Lung (tissue), 11 donors: ENCODE measurements at regions not wholly inside any gene's neighbourhood (a gene's known extent, or its start where the extent isn't known, plus 50 kb on each side); places are given as distances from the start of the nearest gene placed in this dataset.

Experiments used
- ATAC-seq: fragments of 200-7000 bp; cut with Tn5 transposase; one replicate; pipeline ENCODE4 v1.9.1; 2020; ENCODE audit warnings: moderate number of reproducible peaks; ENCODE audit not compliant: insufficient read depth, low FRiP score
- DNase-seq, 3 donors: peaks; one replicate each; pipeline ENCODE4 v3.0.0-alpha.2; 2013 to 2017
- H3K27ac ChIP-seq, 2 donors: one replicate each; pipeline ENCODE4 v1.5.1; 2013; ENCODE audit warnings: mild to moderate bottlenecking in 2 of 2, moderate library complexity in 2 of 2, control low read depth in 1 of 2, inconsistent platforms in 1 of 2, low read depth in 1 of 2, low read length in 1 of 2
- H3K27me3 ChIP-seq, 3 donors: one replicate each; pipeline ENCODE4 v1.5.1; 2013; ENCODE audit warnings: low read length in 2 of 3; ENCODE audit not compliant: control insufficient read depth in 3 of 3, insufficient read depth in 3 of 3
- H3K36me3 ChIP-seq, 4 donors: one replicate each; pipeline ENCODE4 v1.5.1; 2013; ENCODE audit warnings: low read length in 4 of 4, mild to moderate bottlenecking in 1 of 4, moderate library complexity in 1 of 4; ENCODE audit not compliant: control insufficient read depth in 4 of 4, insufficient read depth in 4 of 4
- H3K4me1 ChIP-seq, 5 donors: one replicate each; pipeline ENCODE4 v1.5.1; 2013; ENCODE audit warnings: low read length in 5 of 5, mild to moderate bottlenecking in 2 of 5, moderate library complexity in 1 of 5; ENCODE audit not compliant: control insufficient read depth in 5 of 5, insufficient read depth in 5 of 5
- H3K4me3 ChIP-seq: one replicate; pipeline ENCODE4 v1.5.1; 2013; ENCODE audit warnings: mild to moderate bottlenecking, control low read depth, moderate library complexity
- H3K9ac ChIP-seq, 2 donors: one replicate each; pipeline ENCODE4 v1.5.1; 2013; ENCODE audit warnings: low read length in 2 of 2, control low read depth in 1 of 2; ENCODE audit not compliant: insufficient read depth in 1 of 2
- H3K9me3 ChIP-seq, 4 donors: one replicate each; pipeline ENCODE4 v1.5.1; 2013; ENCODE audit warnings: low read length in 3 of 4, mild to moderate bottlenecking in 1 of 4, moderate library complexity in 1 of 4; ENCODE audit not compliant: control insufficient read depth in 4 of 4, insufficient read depth in 3 of 4
- CTCF ChIP-seq: IDR thresholded peaks from 2 replicates; pipeline ENCODE4 v1.5.1; 2012; ENCODE audit warnings: mild to moderate bottlenecking; ENCODE audit errors: control extremely low read depth, extremely low read depth
- whole genome bisulfite sequencing, 2 donors: extraction: QIAGEN DNeasy Blood & Tissue Kit; methylation state at CpG; one replicate each; pipeline ENCODE4 v1.1.7; 2013; 5-methylcytosine and 5-hydroxymethylcytosine counted together
- donor health status: control.
- donor health status: control.
- donor health status: Bipolar disorder and iron deficiency.
- donor health status: healthy.
- donor health status: DM: yes; HTN: yes; CAD: no.

DNA sequence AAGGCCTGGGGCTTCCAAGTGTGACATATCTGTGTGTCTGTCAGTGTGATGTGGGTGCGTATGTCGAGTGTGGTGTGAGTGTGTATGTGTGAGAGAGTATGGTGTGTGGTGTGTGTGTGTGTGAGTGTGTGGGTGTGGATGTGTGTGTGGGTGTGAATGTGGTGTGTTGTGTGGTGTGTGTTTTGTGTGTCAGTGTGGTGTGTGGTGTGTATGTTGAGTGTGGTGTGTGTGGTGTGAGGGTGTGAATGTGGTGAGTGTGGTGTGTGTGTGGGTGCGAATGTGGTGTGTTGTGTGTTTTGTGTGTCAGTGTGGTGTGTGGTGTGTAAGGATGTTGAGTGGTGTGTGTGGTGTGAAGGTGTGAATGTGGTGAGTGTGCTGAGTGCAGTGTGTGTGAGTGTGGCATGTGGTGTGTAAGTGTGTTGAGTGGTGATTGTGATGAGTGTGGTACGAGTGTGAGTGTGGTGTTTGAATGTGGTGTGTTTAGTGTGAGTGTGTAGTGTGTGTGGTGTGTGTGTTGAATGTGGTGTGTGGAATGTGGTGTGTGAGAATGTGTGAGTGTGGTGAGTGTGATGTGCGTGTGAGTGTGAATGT is 61.6 kb upstream of the SORCS2 start:
- Histone ChIP-seq H3K27ac (peak overlapping the region in 1 of 2 donors; percentile 3), H3K9ac (no peak overlapping the region), H3K4me1 (peaks cover 0 to 14% (median 0%) of the 10 kb centered on the region in 5 donors), H3K36me3 (no peaks in the 10 kb centered on the region), H3K9me3 (peaks cover 0 to 3% (median 0%) of the 10 kb centered on the region in 4 donors), H3K4me3 (no peak overlapping the region), H3K27me3 (no peaks in the 10 kb centered on the region)
- DNase-seq (no peak), ATAC-seq (no peak)
- TF ChIP-seq CTCF = no peak
- 89 to 93% methylated on average over 5 of the region's 5 CpGs for WGBS, 2 donors

DNA sequence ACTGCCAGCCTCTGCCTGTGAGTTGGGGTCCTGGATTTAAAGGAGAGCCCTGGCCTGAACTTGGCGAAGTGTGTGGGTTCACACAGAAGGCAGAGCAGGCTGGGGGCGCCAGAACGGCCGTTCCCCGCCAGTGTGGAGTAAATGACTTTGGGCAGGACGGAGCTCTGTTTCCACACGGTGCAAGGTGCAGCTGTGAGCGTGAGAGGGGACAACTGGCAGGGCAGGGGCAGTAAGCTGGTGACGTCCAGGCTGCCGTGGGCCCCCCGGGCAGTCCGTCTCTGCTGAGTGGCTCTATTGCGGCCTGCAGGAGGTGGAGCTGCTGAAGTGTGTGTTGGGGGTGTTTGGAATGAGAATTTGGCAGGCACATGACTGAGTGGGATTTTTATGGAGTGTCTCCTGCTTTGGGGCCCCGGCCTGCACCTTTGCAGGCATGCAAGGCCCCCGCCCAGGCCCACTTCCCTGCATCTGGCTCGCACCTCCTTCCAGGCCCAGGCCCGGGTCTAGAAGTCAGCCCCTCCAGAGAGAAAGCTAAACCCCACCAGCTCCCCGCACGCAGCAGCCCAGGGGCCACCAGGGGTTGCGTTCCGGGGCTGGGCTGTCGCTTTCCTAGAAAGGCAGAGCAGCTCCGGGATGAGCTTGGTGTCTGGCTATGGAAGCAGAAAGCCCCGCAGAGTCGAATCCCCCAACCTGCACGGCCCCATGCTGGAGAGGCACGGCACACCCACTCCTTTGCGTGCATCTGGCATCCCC is 62.2 kb upstream of the GRPEL1 start:
- peak in 2 of 3 donors; percentile 27 to 36 for DNase-seq
- ATAC-seq = no peak
- H3K9me3 ChIP-seq = peaks cover 0 to 3% (median 0%) of the 10 kb centered on the region in 4 donors
- H3K27ac ChIP-seq = no peak overlapping the region
- no peak overlapping the region for H3K9ac ChIP-seq
- H3K36me3 ChIP-seq = no peaks in the 10 kb centered on the region
- 77 to 80% methylated on average over 28 of the region's 28 CpGs for WGBS, 2 donors
- H3K27me3 ChIP-seq = no peaks in the 10 kb centered on the region
- no peak for TF ChIP-seq CTCF
- no peak overlapping the region for H3K4me3 ChIP-seq
- peaks cover 0 to 15% (median 0%) of the 10 kb centered on the region in 5 donors for H3K4me1 ChIP-seq

DNA sequence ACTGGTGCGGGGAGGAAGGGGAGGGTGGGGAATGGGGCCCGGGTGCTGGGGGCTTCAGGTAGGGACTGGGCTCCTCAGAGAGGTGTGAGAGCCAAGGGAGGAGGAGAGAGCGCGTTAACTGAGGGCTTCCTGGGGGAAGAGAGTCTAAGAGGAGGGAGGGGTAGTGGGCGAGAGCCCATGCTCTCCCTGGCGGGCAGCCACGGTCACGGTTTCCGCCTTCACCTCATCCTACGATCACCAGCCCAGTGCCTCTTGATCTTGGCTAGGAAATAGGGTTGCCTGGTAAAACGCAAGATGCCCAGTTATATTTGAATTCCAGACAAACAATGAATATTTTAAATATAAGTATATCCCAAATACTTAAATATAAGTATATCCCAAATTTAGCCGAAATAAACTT is 60.8 kb upstream of the GRPEL1 start:
- ATAC-seq (no peak), DNase-seq (no peak)
- WGBS, 2 donors = 84 to 86% methylated on average over 12 of the region's 12 CpGs
- Histone ChIP-seq H3K9me3 (peaks cover 0 to 3% (median 0%) of the 10 kb centered on the region in 4 donors), H3K9ac (no peak overlapping the region), H3K4me3 (no peak overlapping the region), H3K27me3 (no peaks in the 10 kb centered on the region), H3K36me3 (no peaks in the 10 kb centered on the region), H3K27ac (no peak overlapping the region), H3K4me1 (peaks cover 0 to 16% (median 0%) of the 10 kb centered on the region in 5 donors)
- no peak for TF ChIP-seq CTCF
